ENCODE measurements at regions not wholly inside any gene's neighbourhood (a gene's known extent, or its start where the extent isn't known, plus 50 kb on each side); places are given as distances from the start of the nearest gene placed in this dataset.

GRCh38 chr1:87791931-87792740 lies 463.5 kb downstream of the LMO4 start:
- no peak for DNase-seq

DNA sequence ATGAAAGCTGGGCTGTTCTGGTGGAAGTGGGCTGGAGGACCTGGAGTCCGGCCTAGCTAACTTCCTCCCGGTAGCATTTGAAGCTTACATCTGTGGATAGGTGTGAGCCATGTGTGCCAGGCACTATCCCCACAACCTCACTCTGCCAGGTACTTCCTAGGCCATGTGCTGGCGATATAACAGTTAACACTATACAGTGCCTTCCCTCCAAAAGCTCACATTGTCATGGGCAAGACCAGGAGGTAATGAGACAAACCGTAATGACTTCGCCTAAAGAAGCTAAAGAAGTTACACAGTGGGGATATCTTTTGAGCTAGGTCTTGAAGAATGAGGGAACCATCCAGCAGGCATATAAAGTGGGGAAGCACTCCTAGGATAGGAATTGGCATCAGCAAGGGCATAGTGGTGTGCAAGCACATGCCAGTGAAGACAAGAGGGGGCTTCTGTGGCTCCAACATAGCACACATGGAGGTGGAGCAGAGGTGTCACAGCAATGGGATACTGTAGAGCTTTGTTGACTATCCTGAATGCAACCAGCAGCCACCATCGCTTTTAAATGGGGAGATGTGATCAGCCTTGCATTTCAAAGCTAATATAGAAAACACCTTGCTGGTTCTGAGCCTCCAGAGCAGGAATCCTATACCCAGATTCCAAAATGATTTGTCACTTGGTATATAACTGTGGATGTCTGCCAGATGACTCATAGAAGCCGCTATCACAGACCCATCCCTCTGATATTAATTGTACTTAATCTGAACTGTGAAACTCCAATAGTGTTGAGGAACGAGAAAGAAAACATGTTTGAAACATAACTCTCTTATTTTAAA lies 466.3 kb downstream of the LMO4 start:
- DNase-seq, result no peak

GRCh38 chr1:87795615-87796337 lies 467.1 kb downstream of the LMO4 start:
- DNase-seq, result no peak

GRCh38 chr1:87796471-87796901 lies 467.8 kb downstream of the LMO4 start:
- no peak for DNase-seq

DNA sequence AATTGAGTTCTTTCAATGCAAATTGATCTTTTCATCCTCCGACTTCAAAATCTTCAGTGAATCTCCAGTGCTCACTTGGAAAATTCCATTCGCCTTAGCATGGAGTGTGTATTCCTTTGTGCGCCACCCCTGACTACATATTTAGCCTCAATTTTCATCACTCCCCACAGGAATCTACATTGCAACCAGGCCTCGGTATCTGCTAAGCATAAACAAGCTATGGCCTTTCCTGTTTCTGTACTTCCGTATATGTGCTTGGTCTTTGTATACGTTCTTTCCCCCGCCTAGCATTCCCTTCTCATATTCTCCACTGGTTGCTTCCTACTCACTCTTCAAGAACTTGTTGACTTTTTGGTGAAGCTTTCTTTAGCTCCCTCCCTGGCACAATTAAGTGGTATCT lies 470.8 kb downstream of the LMO4 start:
- no peak for DNase-seq

DNA sequence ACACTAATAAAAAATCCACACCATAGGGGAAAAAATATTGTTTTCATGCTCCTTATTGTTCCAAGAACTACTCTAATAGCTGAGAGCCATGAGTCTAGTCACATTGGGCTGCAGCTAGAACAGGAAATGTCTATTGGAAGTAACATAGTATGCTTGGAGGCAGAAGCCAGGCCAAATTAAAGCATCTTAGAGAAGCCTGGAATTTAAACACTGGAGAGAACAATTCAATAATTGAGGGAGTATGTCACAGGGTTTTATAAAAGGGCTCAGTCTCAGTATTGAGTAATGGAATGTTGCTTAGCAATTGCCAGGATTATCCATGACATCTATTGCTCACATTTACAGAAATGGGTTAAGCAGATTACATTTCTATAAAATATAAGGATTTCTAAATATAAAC lies 471.3 kb downstream of the LMO4 start:
- DNase-seq, result no peak

- peak in 1 of 3 experiments; percentile 5 for DNase-seq
Measured at GRCh38 chr1:87803375-87803774, 474.7 kb downstream of the LMO4 start.

DNA sequence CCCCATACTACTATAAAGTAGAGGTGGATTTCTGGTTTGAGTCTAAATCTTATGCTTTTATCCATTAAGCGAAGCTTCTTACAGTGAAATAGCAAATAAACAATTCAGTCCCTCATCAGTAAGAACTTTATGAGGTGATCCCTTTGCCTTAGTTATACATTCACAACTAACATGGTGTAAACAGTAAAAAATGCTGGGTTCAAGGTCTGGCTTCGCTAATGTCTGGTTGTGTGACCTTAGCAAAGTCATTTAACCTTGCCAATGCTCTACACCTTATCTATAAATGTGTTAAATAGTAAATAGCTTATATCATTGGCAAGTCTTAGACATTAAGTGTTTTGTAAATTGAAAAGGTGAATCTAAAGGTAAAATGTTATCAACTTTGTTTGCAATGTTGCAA lies 475.4 kb downstream of the LMO4 start:
- DNase-seq, result no peak

DNA sequence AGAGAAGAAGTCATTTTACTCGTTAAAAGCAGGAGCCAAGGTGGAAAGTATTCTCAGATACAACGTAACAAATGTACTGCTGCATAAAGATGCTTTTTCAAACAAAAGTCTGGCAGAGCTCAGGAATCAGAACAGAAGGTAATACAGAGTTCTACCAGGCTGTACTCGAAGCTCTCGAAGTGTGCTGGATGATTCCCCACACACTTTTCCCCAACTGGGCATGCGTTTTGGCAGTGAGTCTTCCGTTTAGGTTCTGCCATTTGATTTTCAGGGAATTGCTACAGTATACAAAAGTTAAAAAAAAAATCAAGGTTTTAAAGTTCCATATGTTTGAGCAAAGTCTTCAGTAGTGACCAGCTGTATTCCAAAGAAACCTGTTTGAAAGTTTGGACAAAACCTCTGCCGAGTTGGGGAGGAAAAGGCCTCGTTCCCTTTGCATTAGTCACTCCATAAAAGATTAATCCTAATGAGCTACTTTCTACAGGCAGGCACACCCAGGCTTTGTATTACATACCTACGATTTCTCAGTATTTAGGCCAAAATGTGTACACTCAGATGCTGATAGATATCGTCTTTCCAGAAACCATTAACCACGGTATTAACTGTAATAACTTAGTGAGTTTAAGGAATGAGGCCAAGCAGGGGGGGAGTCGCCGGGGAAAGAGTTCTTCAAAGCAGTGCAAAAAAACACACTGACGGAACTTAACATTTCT lies 477.1 kb downstream of the LMO4 start:
- no peak for DNase-seq

GRCh38 chr1:87806379-87807094 lies 477.9 kb downstream of the LMO4 start:
- DNase-seq, result no peak

GRCh38 chr1:87810166-87810565 lies 481.5 kb downstream of the LMO4 start:
- no peak for DNase-seq

DNA sequence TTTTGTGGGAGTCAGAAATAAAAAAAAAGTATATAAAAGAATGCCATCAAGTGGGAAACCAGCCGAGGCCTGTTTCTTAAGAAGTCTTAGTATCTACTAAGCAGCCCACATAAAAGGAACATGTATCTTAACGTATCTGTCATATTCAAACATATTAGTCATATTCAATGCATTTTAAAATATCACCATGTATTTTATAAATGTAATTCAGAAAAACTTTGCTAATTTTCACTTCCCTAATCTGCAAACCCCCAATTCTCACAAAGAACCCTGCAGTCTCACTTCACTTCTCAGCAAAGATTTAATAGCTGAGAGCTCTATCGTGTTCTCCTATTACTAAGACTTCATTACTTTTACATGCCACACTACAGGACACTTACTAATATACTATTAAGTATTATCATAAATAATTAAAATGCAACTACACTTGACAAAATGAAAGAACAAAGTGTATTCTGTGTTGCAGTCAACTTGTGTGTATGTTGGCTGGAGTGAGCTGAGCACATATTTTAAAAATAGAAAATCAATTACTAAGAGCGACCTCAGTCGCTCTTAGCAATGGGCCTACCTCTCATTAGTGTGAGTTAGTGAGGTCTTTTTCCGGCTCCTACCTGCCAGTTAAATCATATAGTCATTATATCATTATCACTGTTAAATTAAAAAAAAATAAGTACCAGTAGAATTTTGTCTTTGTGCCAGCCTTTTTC lies 484.3 kb downstream of the LMO4 start:
- DNase-seq, result peak in 1 of 3 experiments; percentile 6

- no peak for DNase-seq
Measured at GRCh38 chr1:87814573-87814972, 485.9 kb downstream of the LMO4 start.

DNA sequence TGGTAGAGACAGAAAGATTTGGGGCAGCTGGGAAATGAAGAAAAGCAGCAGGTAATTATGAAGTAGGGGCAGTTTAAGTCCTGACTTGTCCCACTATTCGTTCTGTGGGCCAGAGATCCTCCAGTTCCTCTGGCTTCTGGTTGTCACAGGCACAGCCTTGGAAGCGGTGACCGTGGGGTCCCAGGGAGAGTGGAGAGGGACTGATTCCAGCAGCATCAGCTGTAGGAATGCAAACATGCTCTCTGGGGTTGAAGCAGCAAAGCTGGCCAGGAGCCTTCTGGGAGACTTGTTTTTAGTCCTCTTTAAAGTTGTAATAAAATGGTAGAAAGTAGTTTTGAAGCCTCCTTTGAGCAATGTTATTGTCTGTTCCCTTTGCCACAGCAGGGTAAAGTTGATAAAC lies 488.0 kb downstream of the LMO4 start:
- no peak for DNase-seq

DNA sequence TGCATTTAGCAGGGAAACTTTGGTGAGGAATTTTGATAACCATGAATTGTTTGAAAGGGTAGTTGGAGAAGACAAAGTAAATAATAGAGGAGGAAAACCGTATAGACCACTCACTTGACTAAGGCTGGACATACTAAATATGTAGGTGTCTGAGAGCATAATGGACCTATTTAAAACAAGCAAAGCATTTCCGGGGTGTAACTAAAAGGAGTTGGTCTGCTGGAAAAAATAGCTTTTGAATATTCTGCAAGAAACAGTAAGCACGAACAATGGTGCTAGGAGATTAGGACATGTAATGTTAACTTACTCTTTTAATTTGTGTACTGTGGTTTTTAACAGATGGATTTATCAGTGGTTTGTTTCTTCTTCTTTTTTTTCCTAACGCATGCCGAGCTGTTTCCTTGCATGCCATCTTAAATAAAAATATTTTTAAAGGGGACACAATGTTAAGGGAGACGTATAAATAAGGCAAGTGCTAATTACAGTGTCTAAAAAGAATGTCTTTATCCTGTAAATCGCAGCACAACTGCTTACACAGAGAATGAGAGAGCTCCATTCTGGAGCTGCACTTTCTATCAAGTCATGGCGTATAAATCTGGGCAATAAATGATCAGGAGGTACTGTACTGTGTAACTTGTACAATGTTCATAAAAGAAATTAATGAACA lies 492.1 kb downstream of the LMO4 start:
- DNase-seq, result no peak

DNA sequence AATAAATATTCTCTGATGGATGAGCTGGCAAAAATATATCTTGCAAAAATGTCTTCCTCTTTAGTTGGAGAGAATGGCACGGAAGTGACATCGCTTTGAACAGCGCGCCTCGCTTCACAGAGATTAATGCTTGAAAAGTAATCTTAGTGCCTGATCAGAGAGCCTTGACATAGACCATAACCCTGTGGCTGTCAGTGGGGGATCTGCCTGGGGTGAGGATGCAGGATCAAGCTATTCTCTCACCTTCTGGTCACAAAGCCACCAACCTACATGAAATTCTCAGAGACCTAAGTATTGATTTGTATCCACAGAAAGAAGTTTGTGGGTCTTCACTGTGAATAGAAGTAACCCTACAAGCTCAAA lies 492.6 kb downstream of the LMO4 start:
- DNase-seq, result no peak

DNA sequence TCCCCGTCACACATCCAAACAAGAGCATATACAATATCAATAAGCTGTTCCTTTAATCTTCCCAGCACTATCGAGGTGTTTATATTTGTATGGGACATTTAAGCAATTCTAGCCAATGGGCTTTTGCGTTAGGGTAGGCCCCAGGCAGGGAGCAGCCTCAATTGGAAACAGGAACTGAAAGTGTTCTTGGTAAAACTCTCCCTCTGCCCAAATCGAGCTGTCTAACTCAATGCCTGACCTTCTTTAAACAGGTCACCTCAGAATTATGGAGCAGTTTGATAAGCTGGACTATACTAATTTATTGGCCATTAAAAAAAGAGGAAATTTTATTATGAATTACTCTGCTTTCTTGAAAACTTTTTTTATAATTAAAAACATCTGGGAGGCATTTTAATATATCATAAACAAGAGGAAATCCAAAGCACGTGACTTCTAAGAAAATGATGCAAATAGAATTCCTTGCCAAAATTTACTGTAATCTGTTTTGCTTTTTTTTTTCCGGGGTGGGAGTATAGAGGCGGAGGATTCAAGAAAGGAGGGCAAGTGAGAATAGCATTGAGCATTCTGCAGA lies 498.1 kb downstream of the LMO4 start:
- no peak for DNase-seq

DNA sequence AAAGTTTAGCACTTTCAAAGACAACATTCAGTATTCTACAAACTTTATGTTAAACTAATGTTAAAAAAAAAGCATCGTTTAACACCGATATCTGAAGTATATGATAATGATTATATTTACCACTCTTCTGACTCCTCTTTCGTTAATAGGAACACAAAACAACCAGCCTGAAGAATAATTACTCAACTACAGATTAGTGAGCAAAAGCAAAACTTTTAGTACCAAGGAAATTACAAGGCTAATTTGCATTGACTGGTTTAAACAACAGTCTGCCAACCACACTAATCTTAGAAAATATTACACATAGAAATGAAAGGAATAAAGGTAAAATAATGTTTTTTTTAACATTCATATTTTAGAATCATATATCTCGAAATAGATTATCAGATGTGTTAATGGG lies 500.7 kb downstream of the LMO4 start:
- DNase-seq, result no peak

DNA sequence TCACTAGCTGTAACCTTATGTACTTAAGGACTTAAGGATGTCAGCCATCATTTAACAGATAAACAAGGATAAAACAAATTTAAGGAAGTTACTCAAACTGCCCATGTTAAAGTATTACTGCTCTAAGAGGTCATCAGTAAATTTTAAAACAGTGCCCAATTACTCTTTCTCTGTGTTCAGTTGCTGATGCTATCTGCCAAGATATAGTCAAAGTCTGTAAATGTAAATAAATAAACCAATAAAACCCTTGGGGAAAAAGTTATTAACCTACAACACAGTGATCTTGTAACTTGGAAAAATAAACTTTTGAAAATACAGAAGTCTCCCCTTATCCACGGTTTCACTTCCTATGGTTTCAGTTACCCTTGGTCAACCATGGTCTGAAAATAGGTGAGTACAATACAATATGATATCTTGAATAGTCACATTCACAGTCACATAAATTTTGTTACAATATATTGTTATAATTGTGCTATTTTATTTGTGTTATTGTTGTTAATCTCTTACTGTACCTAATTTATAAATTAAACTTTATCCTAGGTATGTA lies 501.8 kb downstream of the LMO4 start:
- DNase-seq, result no peak

GRCh38 chr1:87833166-87833565 lies 504.5 kb downstream of the LMO4 start:
- no peak for DNase-seq
